ENCODE measurements at regions not wholly inside any gene's neighbourhood (a gene's known extent, or its start where the extent isn't known, plus 50 kb on each side); places are given as distances from the start of the nearest gene placed in this dataset.

DNA sequence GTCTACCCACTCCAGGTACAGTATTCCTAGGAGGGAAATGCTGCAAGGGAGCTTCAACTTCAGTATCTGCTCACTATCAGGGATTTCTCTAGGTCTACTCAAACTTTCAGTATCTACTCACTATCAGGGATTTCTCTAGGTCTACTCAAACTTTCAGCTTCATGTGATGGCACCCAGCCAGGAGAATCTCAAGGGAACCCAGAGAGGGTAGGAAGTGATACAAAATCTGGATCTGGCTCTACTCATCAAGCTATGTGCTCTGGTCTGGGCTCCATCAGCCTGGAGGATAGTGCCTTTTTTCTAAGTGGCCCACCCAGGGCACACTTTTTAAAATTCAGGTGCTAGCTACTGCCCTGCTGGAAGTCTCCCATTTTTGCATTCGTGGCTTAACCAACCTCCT lies 52.3 kb upstream of the FNDC3A start (continued):
- TF ChIP-seq, protein P1, sequence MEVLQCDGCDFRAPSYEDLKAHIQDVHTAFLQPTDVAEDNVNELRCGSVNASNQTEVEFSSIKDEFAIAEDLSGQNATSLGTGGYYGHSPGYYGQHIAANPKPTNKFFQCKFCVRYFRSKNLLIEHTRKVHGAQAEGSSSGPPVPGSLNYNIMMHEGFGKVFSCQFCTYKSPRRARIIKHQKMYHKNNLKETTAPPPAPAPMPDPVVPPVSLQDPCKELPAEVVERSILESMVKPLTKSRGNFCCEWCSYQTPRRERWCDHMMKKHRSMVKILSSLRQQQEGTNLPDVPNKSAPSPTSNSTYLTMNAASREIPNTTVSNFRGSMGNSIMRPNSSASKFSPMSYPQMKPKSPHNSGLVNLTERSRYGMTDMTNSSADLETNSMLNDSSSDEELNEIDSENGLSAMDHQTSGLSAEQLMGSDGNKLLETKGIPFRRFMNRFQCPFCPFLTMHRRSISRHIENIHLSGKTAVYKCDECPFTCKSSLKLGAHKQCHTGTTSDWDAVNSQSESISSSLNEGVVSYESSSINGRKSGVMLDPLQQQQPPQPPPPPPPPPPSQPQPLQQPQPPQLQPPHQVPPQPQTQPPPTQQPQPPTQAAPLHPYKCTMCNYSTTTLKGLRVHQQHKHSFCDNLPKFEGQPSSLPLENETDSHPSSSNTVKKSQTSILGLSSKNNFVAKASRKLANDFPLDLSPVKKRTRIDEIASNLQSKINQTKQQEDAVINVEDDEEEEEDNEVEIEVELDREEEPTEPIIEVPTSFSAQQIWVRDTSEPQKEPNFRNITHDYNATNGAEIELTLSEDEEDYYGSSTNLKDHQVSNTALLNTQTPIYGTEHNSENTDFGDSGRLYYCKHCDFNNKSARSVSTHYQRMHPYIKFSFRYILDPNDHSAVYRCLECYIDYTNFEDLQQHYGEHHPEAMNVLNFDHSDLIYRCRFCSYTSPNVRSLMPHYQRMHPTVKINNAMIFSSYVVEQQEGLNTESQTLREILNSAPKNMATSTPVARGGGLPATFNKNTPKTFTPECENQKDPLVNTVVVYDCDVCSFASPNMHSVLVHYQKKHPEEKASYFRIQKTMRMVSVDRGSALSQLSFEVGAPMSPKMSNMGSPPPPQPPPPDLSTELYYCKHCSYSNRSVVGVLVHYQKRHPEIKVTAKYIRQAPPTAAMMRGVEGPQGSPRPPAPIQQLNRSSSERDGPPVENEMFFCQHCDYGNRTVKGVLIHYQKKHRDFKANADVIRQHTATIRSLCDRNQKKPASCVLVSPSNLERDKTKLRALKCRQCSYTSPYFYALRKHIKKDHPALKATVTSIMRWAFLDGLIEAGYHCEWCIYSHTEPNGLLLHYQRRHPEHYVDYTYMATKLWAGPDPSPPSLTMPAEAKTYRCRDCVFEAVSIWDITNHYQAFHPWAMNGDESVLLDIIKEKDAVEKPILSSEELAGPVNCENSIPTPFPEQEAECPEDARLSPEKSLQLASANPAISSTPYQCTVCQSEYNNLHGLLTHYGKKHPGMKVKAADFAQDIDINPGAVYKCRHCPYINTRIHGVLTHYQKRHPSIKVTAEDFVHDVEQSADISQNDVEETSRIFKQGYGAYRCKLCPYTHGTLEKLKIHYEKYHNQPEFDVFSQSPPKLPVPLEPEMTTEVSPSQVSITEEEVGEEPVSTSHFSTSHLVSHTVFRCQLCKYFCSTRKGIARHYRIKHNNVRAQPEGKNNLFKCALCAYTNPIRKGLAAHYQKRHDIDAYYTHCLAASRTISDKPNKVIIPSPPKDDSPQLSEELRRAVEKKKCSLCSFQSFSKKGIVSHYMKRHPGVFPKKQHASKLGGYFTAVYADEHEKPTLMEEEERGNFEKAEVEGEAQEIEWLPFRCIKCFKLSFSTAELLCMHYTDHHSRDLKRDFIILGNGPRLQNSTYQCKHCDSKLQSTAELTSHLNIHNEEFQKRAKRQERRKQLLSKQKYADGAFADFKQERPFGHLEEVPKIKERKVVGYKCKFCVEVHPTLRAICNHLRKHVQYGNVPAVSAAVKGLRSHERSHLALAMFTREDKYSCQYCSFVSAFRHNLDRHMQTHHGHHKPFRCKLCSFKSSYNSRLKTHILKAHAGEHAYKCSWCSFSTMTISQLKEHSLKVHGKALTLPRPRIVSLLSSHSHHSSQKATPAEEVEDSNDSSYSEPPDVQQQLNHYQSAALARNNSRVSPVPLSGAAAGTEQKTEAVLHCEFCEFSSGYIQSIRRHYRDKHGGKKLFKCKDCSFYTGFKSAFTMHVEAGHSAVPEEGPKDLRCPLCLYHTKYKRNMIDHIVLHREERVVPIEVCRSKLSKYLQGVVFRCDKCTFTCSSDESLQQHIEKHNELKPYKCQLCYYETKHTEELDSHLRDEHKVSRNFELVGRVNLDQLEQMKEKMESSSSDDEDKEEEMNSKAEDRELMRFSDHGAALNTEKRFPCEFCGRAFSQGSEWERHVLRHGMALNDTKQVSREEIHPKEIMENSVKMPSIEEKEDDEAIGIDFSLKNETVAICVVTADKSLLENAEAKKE (CRISPR knock-in tag; IDR thresholded peaks at IDR 0.05) = no peak
- TF ChIP-seq, protein P2, sequence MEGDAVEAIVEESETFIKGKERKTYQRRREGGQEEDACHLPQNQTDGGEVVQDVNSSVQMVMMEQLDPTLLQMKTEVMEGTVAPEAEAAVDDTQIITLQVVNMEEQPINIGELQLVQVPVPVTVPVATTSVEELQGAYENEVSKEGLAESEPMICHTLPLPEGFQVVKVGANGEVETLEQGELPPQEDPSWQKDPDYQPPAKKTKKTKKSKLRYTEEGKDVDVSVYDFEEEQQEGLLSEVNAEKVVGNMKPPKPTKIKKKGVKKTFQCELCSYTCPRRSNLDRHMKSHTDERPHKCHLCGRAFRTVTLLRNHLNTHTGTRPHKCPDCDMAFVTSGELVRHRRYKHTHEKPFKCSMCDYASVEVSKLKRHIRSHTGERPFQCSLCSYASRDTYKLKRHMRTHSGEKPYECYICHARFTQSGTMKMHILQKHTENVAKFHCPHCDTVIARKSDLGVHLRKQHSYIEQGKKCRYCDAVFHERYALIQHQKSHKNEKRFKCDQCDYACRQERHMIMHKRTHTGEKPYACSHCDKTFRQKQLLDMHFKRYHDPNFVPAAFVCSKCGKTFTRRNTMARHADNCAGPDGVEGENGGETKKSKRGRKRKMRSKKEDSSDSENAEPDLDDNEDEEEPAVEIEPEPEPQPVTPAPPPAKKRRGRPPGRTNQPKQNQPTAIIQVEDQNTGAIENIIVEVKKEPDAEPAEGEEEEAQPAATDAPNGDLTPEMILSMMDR (conservative IDR thresholded peaks at IDR 0.05; ENCODE audit: low read depth in 2 of 2) = no peak
- no peak for TF ChIP-seq EZH2 (IDR thresholded peaks at IDR 0.05; ENCODE audit: low read depth, unreplicated experiment)
- TF ChIP-seq EZH2phosphoT487 (IDR thresholded peaks at IDR 0.05; ENCODE audit: unreplicated experiment) = no peak
- no peak for TF ChIP-seq ZNF114 (CRISPR knock-in tag; IDR thresholded peaks at IDR 0.05)
- TF ChIP-seq POLR2AphosphoS5 (IDR thresholded peaks at IDR 0.05; ENCODE audit: low read depth) = no peak

DNA sequence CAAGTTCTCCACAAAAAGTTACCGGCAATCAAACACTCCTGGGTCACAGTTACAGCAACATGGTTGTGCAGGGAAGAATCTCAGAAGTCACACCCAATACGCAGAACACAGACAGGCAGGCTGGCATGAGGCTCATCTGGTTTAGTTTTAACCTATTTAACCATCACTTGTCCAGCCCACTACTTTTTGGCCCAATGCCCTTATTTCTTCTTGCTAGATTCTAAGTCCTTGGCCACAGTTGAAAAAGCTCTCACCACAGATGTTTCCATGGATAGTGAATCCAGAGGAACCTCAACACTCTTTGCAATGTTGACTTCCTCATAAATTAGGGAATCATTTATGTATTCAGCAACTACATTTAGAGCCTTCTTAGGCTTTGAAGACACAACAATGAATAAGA lies 50.7 kb upstream of the FNDC3A start:
- Mint-ChIP-seq H3K4me1 (peaks cover 13% of the 10 kb centered on the region), H3K4me3 (no peak overlapping the region), H3K27me3 (ENCODE audit: insufficient read depth, low read depth, poor library complexity) (peaks cover 2% of the 10 kb centered on the region), H3K27ac (no peak overlapping the region), H3K36me3 (ENCODE audit: low read depth) (no peaks in the 10 kb centered on the region), H3K9me3 (no peaks in the 10 kb centered on the region)
- Histone ChIP-seq H3K79me2 (replicated peaks; ENCODE audit: insufficient read depth) (no peaks in the 10 kb centered on the region), H3K4me1 (ENCODE audit: insufficient read depth) (peaks cover 9% of the 10 kb centered on the region), H2AFZ (no peak overlapping the region), H3F3A (replicated peaks; ENCODE audit: low read depth) (no peaks in the 10 kb centered on the region), H3K4me3 (no peak overlapping the region), H4K20me1 (replicated peaks; ENCODE audit: insufficient read depth) (no peaks in the 10 kb centered on the region), H3K4me2 (no peak overlapping the region), H3K36me3 (ENCODE audit: insufficient read depth) (no peaks in the 10 kb centered on the region), H3K9me2 (ENCODE audit: insufficient read depth) (peaks cover 22% of the 10 kb centered on the region), H3K27ac (ENCODE audit: low read depth) (no peak overlapping the region), H3K27me3 (ENCODE audit: insufficient read depth) (no peaks in the 10 kb centered on the region)
- no peak for DNase-seq (ENCODE audit: low spot score)
- no peak for ATAC-seq
- TF ChIP-seq POLR2AphosphoS5 (IDR thresholded peaks at IDR 0.05; ENCODE audit: low read depth) (no peak), JUNB (IDR thresholded peaks at IDR 0.05; ENCODE audit: unreplicated experiment) (no peak)
- TF ChIP-seq, protein P3, sequence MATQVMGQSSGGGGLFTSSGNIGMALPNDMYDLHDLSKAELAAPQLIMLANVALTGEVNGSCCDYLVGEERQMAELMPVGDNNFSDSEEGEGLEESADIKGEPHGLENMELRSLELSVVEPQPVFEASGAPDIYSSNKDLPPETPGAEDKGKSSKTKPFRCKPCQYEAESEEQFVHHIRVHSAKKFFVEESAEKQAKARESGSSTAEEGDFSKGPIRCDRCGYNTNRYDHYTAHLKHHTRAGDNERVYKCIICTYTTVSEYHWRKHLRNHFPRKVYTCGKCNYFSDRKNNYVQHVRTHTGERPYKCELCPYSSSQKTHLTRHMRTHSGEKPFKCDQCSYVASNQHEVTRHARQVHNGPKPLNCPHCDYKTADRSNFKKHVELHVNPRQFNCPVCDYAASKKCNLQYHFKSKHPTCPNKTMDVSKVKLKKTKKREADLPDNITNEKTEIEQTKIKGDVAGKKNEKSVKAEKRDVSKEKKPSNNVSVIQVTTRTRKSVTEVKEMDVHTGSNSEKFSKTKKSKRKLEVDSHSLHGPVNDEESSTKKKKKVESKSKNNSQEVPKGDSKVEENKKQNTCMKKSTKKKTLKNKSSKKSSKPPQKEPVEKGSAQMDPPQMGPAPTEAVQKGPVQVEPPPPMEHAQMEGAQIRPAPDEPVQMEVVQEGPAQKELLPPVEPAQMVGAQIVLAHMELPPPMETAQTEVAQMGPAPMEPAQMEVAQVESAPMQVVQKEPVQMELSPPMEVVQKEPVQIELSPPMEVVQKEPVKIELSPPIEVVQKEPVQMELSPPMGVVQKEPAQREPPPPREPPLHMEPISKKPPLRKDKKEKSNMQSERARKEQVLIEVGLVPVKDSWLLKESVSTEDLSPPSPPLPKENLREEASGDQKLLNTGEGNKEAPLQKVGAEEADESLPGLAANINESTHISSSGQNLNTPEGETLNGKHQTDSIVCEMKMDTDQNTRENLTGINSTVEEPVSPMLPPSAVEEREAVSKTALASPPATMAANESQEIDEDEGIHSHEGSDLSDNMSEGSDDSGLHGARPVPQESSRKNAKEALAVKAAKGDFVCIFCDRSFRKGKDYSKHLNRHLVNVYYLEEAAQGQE (IDR thresholded peaks at IDR 0.05; ENCODE audit: unreplicated experiment) = no peak
